ENCODE measurements at regions not wholly inside any gene's neighbourhood (a gene's known extent, or its start where the extent isn't known, plus 50 kb on each side); places are given as distances from the start of the nearest gene placed in this dataset.

DNA sequence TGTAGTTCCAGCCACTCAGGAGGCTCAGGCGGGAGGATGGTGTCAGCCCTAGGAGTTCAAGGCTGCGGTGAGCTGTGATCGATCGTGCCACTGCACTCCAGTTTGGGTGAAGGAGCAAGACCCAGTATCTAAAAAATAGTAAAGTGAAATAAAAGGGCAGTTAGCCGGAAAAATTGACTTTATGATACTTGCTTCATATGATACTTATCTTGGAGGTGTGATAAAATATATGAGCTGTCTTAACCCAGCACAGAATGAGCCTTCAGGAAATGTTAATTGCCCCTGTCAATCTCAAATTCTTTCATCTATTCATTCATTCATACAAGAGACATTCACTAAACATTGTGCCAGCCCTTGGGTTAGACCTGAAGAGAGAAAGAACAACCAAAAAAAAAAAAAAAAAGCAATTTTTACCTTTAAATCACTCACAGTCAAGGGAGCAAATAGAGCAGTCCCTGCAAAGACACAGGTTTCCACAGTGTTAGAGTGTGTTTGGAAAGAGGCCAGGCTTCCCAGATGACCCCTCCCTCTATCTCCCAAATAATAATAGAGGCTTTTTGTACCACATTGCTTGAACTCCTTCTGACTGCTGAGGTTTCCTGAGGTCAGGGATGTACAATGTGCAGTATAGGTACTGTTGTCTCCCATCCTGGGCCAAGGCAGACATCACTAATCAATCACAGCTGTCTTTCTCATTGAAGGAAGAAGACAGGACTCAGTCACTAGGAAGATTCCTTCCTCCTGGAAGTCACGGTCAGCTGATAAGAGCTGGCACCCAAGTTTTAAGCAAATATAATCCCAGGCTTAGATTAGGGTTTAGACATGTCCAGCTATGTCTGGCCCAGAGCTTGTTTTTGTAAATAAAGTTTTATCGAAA lies 454.6 kb downstream of the MIAT start:
- H3K27ac ChIP-seq (ENCODE audit: low read length), result no peak overlapping the region

DNA sequence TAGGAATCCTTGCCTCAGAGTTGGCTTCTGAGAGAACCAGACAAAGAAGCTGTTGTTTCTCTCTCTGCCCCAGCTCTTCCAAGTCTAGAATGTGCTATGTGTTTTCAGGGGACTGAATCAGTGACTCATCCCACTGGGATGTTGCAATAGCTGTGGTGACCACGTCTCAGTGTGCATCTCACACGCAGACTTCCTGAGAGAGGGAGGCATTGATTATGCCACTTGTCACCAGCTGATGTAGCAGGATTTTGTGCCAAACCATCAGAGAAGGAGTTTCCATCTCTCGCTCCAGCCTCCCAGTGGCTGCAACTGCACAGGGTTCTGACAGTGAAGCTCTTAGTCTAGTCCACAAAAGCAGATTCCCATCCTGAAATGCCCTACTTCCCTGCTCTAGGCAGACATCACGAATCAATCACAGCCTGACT lies 455.8 kb downstream of the MIAT start:
- H3K79me2 ChIP-seq (ENCODE audit: low read length), result no peaks in the 10 kb centered on the region
- H3K36me3 ChIP-seq (replicated peaks; ENCODE audit: low read depth, low read length), result no peaks in the 10 kb centered on the region
- H3K9me3 ChIP-seq (ENCODE audit: insufficient read depth, low read length), result 0 out of 2 replicates have a peak, but pooled peaks cover 5% of the 10 kb centered on the region
- H2AFZ ChIP-seq (ENCODE audit: low read depth, low read length), result no peak overlapping the region
- H3K4me2 ChIP-seq (ENCODE audit: low read length), result no peak overlapping the region
- peaks cover 6% of the 10 kb centered on the region; the same call in 1 of the 2 replicates for H3K27me3 ChIP-seq (ENCODE audit: low read depth, low read length)
- TF ChIP-seq, protein P1, sequence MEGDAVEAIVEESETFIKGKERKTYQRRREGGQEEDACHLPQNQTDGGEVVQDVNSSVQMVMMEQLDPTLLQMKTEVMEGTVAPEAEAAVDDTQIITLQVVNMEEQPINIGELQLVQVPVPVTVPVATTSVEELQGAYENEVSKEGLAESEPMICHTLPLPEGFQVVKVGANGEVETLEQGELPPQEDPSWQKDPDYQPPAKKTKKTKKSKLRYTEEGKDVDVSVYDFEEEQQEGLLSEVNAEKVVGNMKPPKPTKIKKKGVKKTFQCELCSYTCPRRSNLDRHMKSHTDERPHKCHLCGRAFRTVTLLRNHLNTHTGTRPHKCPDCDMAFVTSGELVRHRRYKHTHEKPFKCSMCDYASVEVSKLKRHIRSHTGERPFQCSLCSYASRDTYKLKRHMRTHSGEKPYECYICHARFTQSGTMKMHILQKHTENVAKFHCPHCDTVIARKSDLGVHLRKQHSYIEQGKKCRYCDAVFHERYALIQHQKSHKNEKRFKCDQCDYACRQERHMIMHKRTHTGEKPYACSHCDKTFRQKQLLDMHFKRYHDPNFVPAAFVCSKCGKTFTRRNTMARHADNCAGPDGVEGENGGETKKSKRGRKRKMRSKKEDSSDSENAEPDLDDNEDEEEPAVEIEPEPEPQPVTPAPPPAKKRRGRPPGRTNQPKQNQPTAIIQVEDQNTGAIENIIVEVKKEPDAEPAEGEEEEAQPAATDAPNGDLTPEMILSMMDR (IDR thresholded peaks at IDR 0.05; ENCODE audit: low read depth, low read length), result no peak
- no peak for TF ChIP-seq EZH2phosphoT487 (IDR thresholded peaks at IDR 0.05; ENCODE audit: low read depth)
- H3K9ac ChIP-seq (ENCODE audit: low read length), result no peak overlapping the region
- no peaks in the 10 kb centered on the region for H3K4me1 ChIP-seq (ENCODE audit: low read length)
- no peak overlapping the region for H3K27ac ChIP-seq (ENCODE audit: low read length)
- H3K4me3 ChIP-seq (ENCODE audit: low read length), result no peak overlapping the region
- H4K20me1 ChIP-seq (ENCODE audit: insufficient read depth, low read length), result no peaks in the 10 kb centered on the region

More for the DNA sequence above, 454.6 kb downstream of the MIAT start:
- H3K27me3 ChIP-seq (ENCODE audit: low read depth, low read length), result peaks cover 1% of the 10 kb centered on the region; the same call in 1 of the 2 replicates
- no peaks in the 10 kb centered on the region for H3K36me3 ChIP-seq (replicated peaks; ENCODE audit: low read depth, low read length)
- H2AFZ ChIP-seq (ENCODE audit: low read depth, low read length), result no peak overlapping the region
- H4K20me1 ChIP-seq (ENCODE audit: insufficient read depth, low read length), result no peaks in the 10 kb centered on the region
- no peaks in the 10 kb centered on the region for H3K79me2 ChIP-seq (ENCODE audit: low read length)
- H3K4me1 ChIP-seq (ENCODE audit: low read length), result no peaks in the 10 kb centered on the region
- no peak overlapping the region for H3K4me2 ChIP-seq (ENCODE audit: low read length)
- TF ChIP-seq EZH2phosphoT487 (IDR thresholded peaks at IDR 0.05; ENCODE audit: low read depth), result no peak
- TF ChIP-seq, protein P1 (IDR thresholded peaks at IDR 0.05; ENCODE audit: low read depth, low read length), result no peak
- H3K4me3 ChIP-seq (ENCODE audit: low read length), result no peak overlapping the region
- H3K9me3 ChIP-seq (ENCODE audit: insufficient read depth, low read length), result 0 out of 2 replicates have a peak, but pooled peaks cover 5% of the 10 kb centered on the region
- no peak overlapping the region for H3K9ac ChIP-seq (ENCODE audit: low read length)

DNA sequence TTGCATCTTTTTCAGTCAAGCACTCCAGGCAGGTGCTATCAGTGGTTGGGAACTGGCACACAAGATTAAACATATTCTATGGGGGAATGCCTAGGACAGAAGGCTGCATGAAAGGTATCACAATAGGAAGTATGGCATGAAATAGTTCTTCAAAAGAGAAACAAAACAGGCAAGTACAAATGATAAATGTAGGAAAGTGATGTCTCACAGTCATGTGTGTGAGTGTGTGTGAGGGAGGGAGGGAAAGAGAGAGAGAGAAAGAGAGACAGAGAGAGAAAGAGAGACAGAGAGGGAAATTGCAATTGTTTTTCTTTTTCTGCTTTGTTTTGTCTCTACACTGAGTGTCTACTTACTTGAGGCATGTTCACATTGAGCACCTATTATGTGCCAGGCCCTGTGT lies 456.3 kb downstream of the MIAT start:
- Histone ChIP-seq H3K36me3 (replicated peaks; ENCODE audit: low read depth, low read length) (no peaks in the 10 kb centered on the region), H3K9ac (ENCODE audit: low read length) (no peak overlapping the region), H2AFZ (ENCODE audit: low read depth, low read length) (no peak overlapping the region), H3K27me3 (ENCODE audit: low read depth, low read length) (peaks cover 8% of the 10 kb centered on the region; the same call in 1 of the 2 replicates), H3K4me3 (ENCODE audit: low read length) (no peak overlapping the region), H3K79me2 (ENCODE audit: low read length) (no peaks in the 10 kb centered on the region), H3K9me3 (ENCODE audit: insufficient read depth, low read length) (0 out of 2 replicates have a peak, but pooled peaks cover 5% of the 10 kb centered on the region), H3K4me2 (ENCODE audit: low read length) (no peak overlapping the region), H3K27ac (ENCODE audit: low read length) (no peak overlapping the region), H3K4me1 (ENCODE audit: low read length) (no peaks in the 10 kb centered on the region), H4K20me1 (ENCODE audit: insufficient read depth, low read length) (no peaks in the 10 kb centered on the region)
- TF ChIP-seq, protein P1 (IDR thresholded peaks at IDR 0.05; ENCODE audit: low read depth, low read length), result no peak
- no peak for TF ChIP-seq EZH2phosphoT487 (IDR thresholded peaks at IDR 0.05; ENCODE audit: low read depth)

DNA sequence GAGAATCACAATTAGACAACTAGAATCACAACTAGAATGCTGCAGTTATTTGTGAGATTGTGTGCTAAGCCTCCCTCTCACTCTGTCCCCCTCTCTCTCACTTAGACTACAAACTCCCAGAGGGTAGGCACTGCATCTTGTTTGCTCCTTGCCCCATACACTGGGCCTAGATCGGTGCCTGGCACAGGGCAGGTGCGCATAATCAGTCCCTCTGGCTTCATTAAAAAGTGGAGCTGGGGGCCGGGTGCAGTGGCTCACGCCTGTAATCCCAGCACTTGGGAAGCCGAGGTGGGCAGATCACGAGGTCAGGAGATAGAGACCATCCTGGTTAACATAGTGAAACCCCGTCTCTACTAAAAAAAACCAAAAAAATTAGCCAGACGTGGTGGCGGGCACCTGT lies 456.8 kb downstream of the MIAT start:
- Histone ChIP-seq H3K9ac (ENCODE audit: low read length) (no peak overlapping the region), H3K27ac (ENCODE audit: low read length) (no peak overlapping the region), H3K9me3 (ENCODE audit: insufficient read depth, low read length) (0 out of 2 replicates have a peak, but pooled peaks cover 5% of the 10 kb centered on the region), H3K4me1 (ENCODE audit: low read length) (no peaks in the 10 kb centered on the region), H3K4me3 (ENCODE audit: low read length) (no peak overlapping the region), H3K4me2 (ENCODE audit: low read length) (no peak overlapping the region), H3K27me3 (ENCODE audit: low read depth, low read length) (peaks cover 8% of the 10 kb centered on the region; the same call in 1 of the 2 replicates), H3K79me2 (ENCODE audit: low read length) (no peaks in the 10 kb centered on the region), H4K20me1 (ENCODE audit: insufficient read depth, low read length) (no peaks in the 10 kb centered on the region), H3K36me3 (replicated peaks; ENCODE audit: low read depth, low read length) (no peaks in the 10 kb centered on the region), H2AFZ (ENCODE audit: low read depth, low read length) (no peak overlapping the region)
- no peak for TF ChIP-seq EZH2phosphoT487 (IDR thresholded peaks at IDR 0.05; ENCODE audit: low read depth)
- TF ChIP-seq, protein P1 (IDR thresholded peaks at IDR 0.05; ENCODE audit: low read depth, low read length), result no peak
